ENCODE measurements at regions not wholly inside any gene's neighbourhood (a gene's known extent, or its start where the extent isn't known, plus 50 kb on each side); places are given as distances from the start of the nearest gene placed in this dataset.

GRCh38 chr5:28558196-28558595 lies 1519.8 kb upstream of the CDH9 start:
- Mint-ChIP-seq H3K4me3 (no peak overlapping the region), H3K27ac (no peak overlapping the region), H3K4me1 (no peaks in the 10 kb centered on the region), H3K27me3 (no peaks in the 10 kb centered on the region), H3K9me3 (peaks cover 0 to 30% (median 12%) of the 10 kb centered on the region in 8 donors), H3K36me3 (no peaks in the 10 kb centered on the region)
- CTCF ChIA-PET (ENCODE audit: partially characterized antibody) = no interaction called here
- H3K4me3 ChIP-seq (ENCODE audit: low read length in 2 of 2) = no peak overlapping the region
- DNase-seq = no peak
- H3K36me3 ChIP-seq (ENCODE audit: insufficient read depth, low read length) = no peaks in the 10 kb centered on the region
- no peaks in the 10 kb centered on the region for H3K9me3 ChIP-seq (ENCODE audit: control insufficient read depth in 1 of 2, low read length in 2 of 2)
- no peaks in the 10 kb centered on the region for H3K4me1 ChIP-seq (ENCODE audit: insufficient read depth, low read length)
- H3K27me3 ChIP-seq (ENCODE audit: insufficient read depth, low read length) = no peaks in the 10 kb centered on the region
- H3K27ac ChIP-seq (ENCODE audit: low read depth, low read length) = no peak overlapping the region
- POLR2A ChIA-PET (ENCODE audit: partially characterized antibody) = no interaction called here
- intact Hi-C loops (cut with micrococcal nuclease) = no loop called here

- H3K36me3 ChIP-seq (ENCODE audit: insufficient read depth, low read length) = no peaks in the 10 kb centered on the region
- no peaks in the 10 kb centered on the region for H3K4me1 Mint-ChIP-seq
- no peak overlapping the region for H3K4me3 ChIP-seq (ENCODE audit: low read length in 2 of 2)
- ChIA-PET POLR2A (ENCODE audit: partially characterized antibody) (no interaction called here), CTCF (ENCODE audit: partially characterized antibody) (no interaction called here)
- H3K4me3 Mint-ChIP-seq = no peak overlapping the region
- H3K9me3 Mint-ChIP-seq = peaks cover 0 to 23% (median 13%) of the 10 kb centered on the region in 8 donors
- DNase-seq = no peak
- no peaks in the 10 kb centered on the region for H3K36me3 Mint-ChIP-seq
- no peak overlapping the region for H3K27ac Mint-ChIP-seq
- H3K27me3 Mint-ChIP-seq = no peaks in the 10 kb centered on the region
- no peaks in the 10 kb centered on the region for H3K27me3 ChIP-seq (ENCODE audit: insufficient read depth, low read length)
- no peaks in the 10 kb centered on the region for H3K9me3 ChIP-seq (ENCODE audit: control insufficient read depth in 1 of 2, low read length in 2 of 2)
- H3K4me1 ChIP-seq (ENCODE audit: insufficient read depth, low read length) = no peaks in the 10 kb centered on the region
- H3K27ac ChIP-seq (ENCODE audit: low read depth, low read length) = no peak overlapping the region
- intact Hi-C loops (cut with micrococcal nuclease) = no loop called here
These were observed 1518.7 kb upstream of the CDH9 start for GRCh38 chr5:28557114-28557513.

GRCh38 chr5:28549588-28549987 lies 1511.2 kb upstream of the CDH9 start:
- Histone ChIP-seq H3K4me3 (ENCODE audit: low read length in 2 of 2) (no peak overlapping the region), H3K27me3 (ENCODE audit: insufficient read depth, low read length) (no peaks in the 10 kb centered on the region), H3K9me3 (ENCODE audit: control insufficient read depth in 1 of 2, low read length in 2 of 2) (no peaks in the 10 kb centered on the region), H3K27ac (ENCODE audit: low read depth, low read length) (no peak overlapping the region), H3K4me1 (ENCODE audit: insufficient read depth, low read length) (no peaks in the 10 kb centered on the region), H3K36me3 (ENCODE audit: insufficient read depth, low read length) (no peaks in the 10 kb centered on the region)
- peaks cover 2 to 21% (median 11%) of the 10 kb centered on the region in 8 donors for H3K9me3 Mint-ChIP-seq
- no peaks in the 10 kb centered on the region for H3K27me3 Mint-ChIP-seq
- CTCF ChIA-PET (ENCODE audit: partially characterized antibody) = no interaction called here
- no peak for DNase-seq
- POLR2A ChIA-PET (ENCODE audit: partially characterized antibody) = no interaction called here
- H3K36me3 Mint-ChIP-seq = no peaks in the 10 kb centered on the region
- intact Hi-C loops (cut with micrococcal nuclease) = no loop called here
- no peak overlapping the region for H3K4me3 Mint-ChIP-seq
- no peaks in the 10 kb centered on the region for H3K4me1 Mint-ChIP-seq
- H3K27ac Mint-ChIP-seq = no peak overlapping the region

- H3K4me3 ChIP-seq (ENCODE audit: low read length in 2 of 2) = no peak overlapping the region
- Mint-ChIP-seq H3K27me3 (no peaks in the 10 kb centered on the region), H3K4me3 (no peak overlapping the region), H3K36me3 (no peaks in the 10 kb centered on the region), H3K9me3 (peaks cover 2 to 19% (median 9%) of the 10 kb centered on the region in 8 donors), H3K27ac (no peak overlapping the region), H3K4me1 (no peaks in the 10 kb centered on the region)
- ChIA-PET POLR2A (ENCODE audit: partially characterized antibody) (no interaction called here), CTCF (ENCODE audit: partially characterized antibody) (no interaction called here)
- no peak for DNase-seq
- H3K36me3 ChIP-seq (ENCODE audit: insufficient read depth, low read length) = no peaks in the 10 kb centered on the region
- intact Hi-C loops (cut with micrococcal nuclease) = no loop called here
- H3K27me3 ChIP-seq (ENCODE audit: insufficient read depth, low read length) = no peaks in the 10 kb centered on the region
- no peak overlapping the region for H3K27ac ChIP-seq (ENCODE audit: low read depth, low read length)
- no peaks in the 10 kb centered on the region for H3K4me1 ChIP-seq (ENCODE audit: insufficient read depth, low read length)
- H3K9me3 ChIP-seq (ENCODE audit: control insufficient read depth in 1 of 2, low read length in 2 of 2) = no peaks in the 10 kb centered on the region
These were observed 1510.5 kb upstream of the CDH9 start for GRCh38 chr5:28548856-28549255.

GRCh38 chr5:28544501-28544900 lies 1506.1 kb upstream of the CDH9 start:
- Histone ChIP-seq H3K4me1 (ENCODE audit: insufficient read depth, low read length) (no peaks in the 10 kb centered on the region), H3K36me3 (ENCODE audit: insufficient read depth, low read length) (no peaks in the 10 kb centered on the region), H3K27me3 (ENCODE audit: insufficient read depth, low read length) (no peaks in the 10 kb centered on the region), H3K9me3 (ENCODE audit: control insufficient read depth in 1 of 2, low read length in 2 of 2) (no peaks in the 10 kb centered on the region), H3K27ac (ENCODE audit: low read depth, low read length) (no peak overlapping the region), H3K4me3 (ENCODE audit: low read length in 2 of 2) (no peak overlapping the region)
- Mint-ChIP-seq H3K9me3 (peaks cover 4 to 15% (median 9%) of the 10 kb centered on the region in 8 donors), H3K4me3 (no peak overlapping the region), H3K36me3 (no peaks in the 10 kb centered on the region), H3K27me3 (no peaks in the 10 kb centered on the region), H3K27ac (no peak overlapping the region), H3K4me1 (no peaks in the 10 kb centered on the region)
- ChIA-PET POLR2A (ENCODE audit: partially characterized antibody) (no interaction called here), CTCF (ENCODE audit: partially characterized antibody) (no interaction called here)
- intact Hi-C loops (cut with micrococcal nuclease) = no loop called here
- no peak for DNase-seq

- CTCF ChIA-PET (ENCODE audit: partially characterized antibody) = no interaction called here
These were observed 1505.2 kb upstream of the CDH9 start for GRCh38 chr5:28543473-28544098.

GRCh38 chr5:28542987-28543386 lies 1504.6 kb upstream of the CDH9 start:
- Mint-ChIP-seq H3K36me3 (no peaks in the 10 kb centered on the region), H3K4me3 (no peak overlapping the region), H3K27ac (no peak overlapping the region), H3K9me3 (peaks cover 4 to 19% (median 9%) of the 10 kb centered on the region in 8 donors), H3K27me3 (no peaks in the 10 kb centered on the region), H3K4me1 (no peaks in the 10 kb centered on the region)
- intact Hi-C loops (cut with micrococcal nuclease) = no loop called here
- ChIA-PET POLR2A (ENCODE audit: partially characterized antibody) (no interaction called here), CTCF (ENCODE audit: partially characterized antibody) (no interaction called here)
- no peaks in the 10 kb centered on the region for H3K27me3 ChIP-seq (ENCODE audit: insufficient read depth, low read length)
- no peak overlapping the region for H3K27ac ChIP-seq (ENCODE audit: low read depth, low read length)
- H3K4me1 ChIP-seq (ENCODE audit: insufficient read depth, low read length) = no peaks in the 10 kb centered on the region
- no peak overlapping the region for H3K4me3 ChIP-seq (ENCODE audit: low read length in 2 of 2)
- no peak for DNase-seq
- no peaks in the 10 kb centered on the region for H3K9me3 ChIP-seq (ENCODE audit: control insufficient read depth in 1 of 2, low read length in 2 of 2)
- no peaks in the 10 kb centered on the region for H3K36me3 ChIP-seq (ENCODE audit: insufficient read depth, low read length)

More at GRCh38 chr5:28543473-28544098, 1505.2 kb upstream of the CDH9 start:
- no peak overlapping the region for H3K4me3 ChIP-seq (ENCODE audit: low read length in 2 of 2)
- POLR2A ChIA-PET (ENCODE audit: partially characterized antibody) = no interaction called here
- Mint-ChIP-seq H3K36me3 (no peaks in the 10 kb centered on the region), H3K9me3 (peaks cover 4 to 15% (median 10%) of the 10 kb centered on the region in 8 donors), H3K4me1 (no peaks in the 10 kb centered on the region), H3K27me3 (no peaks in the 10 kb centered on the region), H3K27ac (no peak overlapping the region), H3K4me3 (no peak overlapping the region)
- no peaks in the 10 kb centered on the region for H3K27me3 ChIP-seq (ENCODE audit: insufficient read depth, low read length)
- H3K9me3 ChIP-seq (ENCODE audit: control insufficient read depth in 1 of 2, low read length in 2 of 2) = no peaks in the 10 kb centered on the region
- intact Hi-C loops (cut with micrococcal nuclease) = no loop called here
- no peak for DNase-seq
- no peaks in the 10 kb centered on the region for H3K36me3 ChIP-seq (ENCODE audit: insufficient read depth, low read length)
- no peaks in the 10 kb centered on the region for H3K4me1 ChIP-seq (ENCODE audit: insufficient read depth, low read length)
- no peak overlapping the region for H3K27ac ChIP-seq (ENCODE audit: low read depth, low read length)

All from CD4-positive, alpha-beta memory T cell (primary cell).